ENCODE measurements at regions not wholly inside any gene's neighbourhood (a gene's known extent, or its start where the extent isn't known, plus 50 kb on each side); places are given as distances from the start of the nearest gene placed in this dataset.

- H3K4me3 ChIP-seq (ENCODE audit: low read depth, low read length): no peak overlapping the region
- DNase-seq (ENCODE audit: low read depth): no peak
These were observed 424.2 kb downstream of the BCL11B start for GRCh38 chr14:98847521-98848468.

- no peak overlapping the region for H3K4me3 ChIP-seq (ENCODE audit: low read depth, low read length)
- DNase-seq (ENCODE audit: low read depth): no peak
These were observed 418.8 kb downstream of the BCL11B start for GRCh38 chr14:98853063-98853729.

- H3K4me3 ChIP-seq (ENCODE audit: low read depth, low read length): no peak overlapping the region
- no peak for DNase-seq (ENCODE audit: low read depth)
These were observed 415.9 kb downstream of the BCL11B start for GRCh38 chr14:98855926-98856715.

GRCh38 chr14:98858158-98858557 lies 413.8 kb downstream of the BCL11B start:
- no peak overlapping the region for H3K4me3 ChIP-seq (ENCODE audit: low read depth, low read length)

GRCh38 chr14:98858561-98858960 lies 413.4 kb downstream of the BCL11B start:
- DNase-seq (ENCODE audit: low read depth): no peak
- no peak overlapping the region for H3K4me3 ChIP-seq (ENCODE audit: low read depth, low read length)

More at GRCh38 chr14:98858158-98858557, 413.8 kb downstream of the BCL11B start:
- DNase-seq (ENCODE audit: low read depth): no peak

- H3K4me3 ChIP-seq (ENCODE audit: low read depth, low read length): no peak overlapping the region
- DNase-seq (ENCODE audit: low read depth): no peak
These were observed 412.7 kb downstream of the BCL11B start for GRCh38 chr14:98859301-98859700.

- H3K4me3 ChIP-seq (ENCODE audit: low read depth, low read length): no peak overlapping the region
- no peak for DNase-seq (ENCODE audit: low read depth)
These were observed 407.8 kb downstream of the BCL11B start for GRCh38 chr14:98864211-98864610.

GRCh38 chr14:98867146-98867545 lies 404.9 kb downstream of the BCL11B start:
- H3K4me3 ChIP-seq (ENCODE audit: low read depth, low read length): no peak overlapping the region
- DNase-seq (ENCODE audit: low read depth): no peak

- DNase-seq (ENCODE audit: low read depth): no peak
- no peak overlapping the region for H3K4me3 ChIP-seq (ENCODE audit: low read depth, low read length)
These were observed 404.3 kb downstream of the BCL11B start for GRCh38 chr14:98867726-98868125.

GRCh38 chr14:98868866-98869265 lies 403.1 kb downstream of the BCL11B start:
- no peak for DNase-seq (ENCODE audit: low read depth)
- no peak overlapping the region for H3K4me3 ChIP-seq (ENCODE audit: low read depth, low read length)

- no peak overlapping the region for H3K4me3 ChIP-seq (ENCODE audit: low read depth, low read length)
- DNase-seq (ENCODE audit: low read depth): no peak
These were observed 400.2 kb downstream of the BCL11B start for GRCh38 chr14:98871796-98872195.

GRCh38 chr14:98877065-98877464 lies 394.9 kb downstream of the BCL11B start:
- DNase-seq (ENCODE audit: low read depth): no peak
- no peak overlapping the region for H3K4me3 ChIP-seq (ENCODE audit: low read depth, low read length)

- no peak overlapping the region for H3K4me3 ChIP-seq (ENCODE audit: low read depth, low read length)
- no peak for DNase-seq (ENCODE audit: low read depth)
These were observed 393.7 kb downstream of the BCL11B start for GRCh38 chr14:98878282-98878681.

- H3K4me3 ChIP-seq (ENCODE audit: low read depth, low read length): no peak overlapping the region
- no peak for DNase-seq (ENCODE audit: low read depth)
These were observed 385.0 kb downstream of the BCL11B start for GRCh38 chr14:98886982-98887381.

- DNase-seq (ENCODE audit: low read depth): no peak
- no peak overlapping the region for H3K4me3 ChIP-seq (ENCODE audit: low read depth, low read length)
These were observed 383.7 kb downstream of the BCL11B start for GRCh38 chr14:98888281-98888680.

GRCh38 chr14:98888927-98889835 lies 382.8 kb downstream of the BCL11B start:
- H3K4me3 ChIP-seq (ENCODE audit: low read depth, low read length): no peak overlapping the region
- no peak for DNase-seq (ENCODE audit: low read depth)

- no peak overlapping the region for H3K4me3 ChIP-seq (ENCODE audit: low read depth, low read length)
- DNase-seq (ENCODE audit: low read depth): no peak
These were observed 382.2 kb downstream of the BCL11B start for GRCh38 chr14:98889836-98890185.

- DNase-seq (ENCODE audit: low read depth): no peak
- no peak overlapping the region for H3K4me3 ChIP-seq (ENCODE audit: low read depth, low read length)
These were observed 381.2 kb downstream of the BCL11B start for GRCh38 chr14:98890556-98891340.
